ENCODE measurements at regions not wholly inside any gene's neighbourhood (a gene's known extent, or its start where the extent isn't known, plus 50 kb on each side); places are given as distances from the start of the nearest gene placed in this dataset.

- TF ChIP-seq YY1 (tag by site-specific recombination; IDR thresholded peaks at IDR 0.05), result no peak
- no peak for TF ChIP-seq CTCF (tag by site-specific recombination; IDR thresholded peaks at IDR 0.05)
- TF ChIP-seq ZNF580 (tag by site-specific recombination; IDR thresholded peaks at IDR 0.05), result no peak
- TF ChIP-seq ZFP37 (tag by site-specific recombination; IDR thresholded peaks at IDR 0.05), result no peak
- no peak for TF ChIP-seq ZBTB21 (tag by site-specific recombination; IDR thresholded peaks at IDR 0.05)
- no peak for TF ChIP-seq ZNF274 (IDR thresholded peaks at IDR 0.05; ENCODE audit: low read length)
- no peak for TF ChIP-seq ZNF274 (tag by site-specific recombination; IDR thresholded peaks at IDR 0.05; ENCODE audit: borderline replicate concordance)
These were observed 389.9 kb upstream of the AKR1E2 start for GRCh38 chr10:4436103-4436502.
